Fibroblast of lung (primary cell): ENCODE measurements at regions not wholly inside any gene's neighbourhood (a gene's known extent, or its start where the extent isn't known, plus 50 kb on each side); places are given as distances from the start of the nearest gene placed in this dataset.

ENCODE experiments used
- EZH2 ChIP-seq: IDR thresholded peaks from 2 replicates; pipeline ENCODE4 v1.5.1; 2012; ENCODE audit warnings: low read length, control low read depth, mild to moderate bottlenecking; ENCODE audit errors: missing control alignments
- TF ChIP-seq, protein P1 (sequence below), 2 donors: IDR thresholded peaks in 1 of 2; conservative IDR thresholded peaks in 1 of 2; 1 replicate in 1 of 2; 2 replicates in 1 of 2; pipeline ENCODE4 v1.5.1; 2011 to 2012; ENCODE audit warnings: low read length in 2 of 2, control low read depth in 1 of 2, inconsistent platforms in 1 of 2, low read depth in 1 of 2, mild to moderate bottlenecking in 1 of 2

DNA sequence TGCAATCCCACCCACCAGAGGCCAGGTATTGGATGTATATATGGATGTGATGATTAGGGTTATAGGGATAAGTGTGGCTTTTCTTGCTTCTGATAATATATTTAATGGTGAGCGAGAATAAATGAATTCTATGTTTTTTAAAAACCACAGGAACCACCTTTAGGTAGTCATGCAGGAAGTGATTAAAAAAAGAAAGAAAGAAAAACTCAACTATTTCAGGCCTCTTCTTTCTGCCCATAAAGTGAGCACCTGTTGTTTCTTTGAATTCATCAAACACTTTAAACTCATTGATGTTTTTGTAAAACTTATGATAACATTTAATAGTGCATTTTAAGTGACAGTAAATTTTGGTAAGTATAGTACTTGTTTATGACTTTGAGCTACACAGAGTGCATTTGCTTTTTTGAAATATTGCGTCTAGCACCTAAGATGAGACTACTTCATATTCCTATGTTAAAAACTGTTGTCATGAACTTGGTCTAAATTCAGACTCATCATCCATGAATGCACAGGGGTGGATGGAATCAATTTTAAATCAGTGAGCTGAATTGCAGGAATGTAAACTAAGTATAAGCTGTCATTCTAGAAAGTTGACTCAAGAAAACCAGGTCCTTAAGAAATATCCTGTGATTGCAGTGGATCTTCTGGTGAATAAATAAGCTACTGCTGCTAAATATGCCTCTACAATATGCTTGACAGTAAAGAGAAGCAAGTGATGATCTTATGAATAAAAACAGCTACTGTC, 764.4 kb upstream of the NECTIN3 start:
- TF ChIP-seq EZH2, result no peak
- TF ChIP-seq, protein P1, sequence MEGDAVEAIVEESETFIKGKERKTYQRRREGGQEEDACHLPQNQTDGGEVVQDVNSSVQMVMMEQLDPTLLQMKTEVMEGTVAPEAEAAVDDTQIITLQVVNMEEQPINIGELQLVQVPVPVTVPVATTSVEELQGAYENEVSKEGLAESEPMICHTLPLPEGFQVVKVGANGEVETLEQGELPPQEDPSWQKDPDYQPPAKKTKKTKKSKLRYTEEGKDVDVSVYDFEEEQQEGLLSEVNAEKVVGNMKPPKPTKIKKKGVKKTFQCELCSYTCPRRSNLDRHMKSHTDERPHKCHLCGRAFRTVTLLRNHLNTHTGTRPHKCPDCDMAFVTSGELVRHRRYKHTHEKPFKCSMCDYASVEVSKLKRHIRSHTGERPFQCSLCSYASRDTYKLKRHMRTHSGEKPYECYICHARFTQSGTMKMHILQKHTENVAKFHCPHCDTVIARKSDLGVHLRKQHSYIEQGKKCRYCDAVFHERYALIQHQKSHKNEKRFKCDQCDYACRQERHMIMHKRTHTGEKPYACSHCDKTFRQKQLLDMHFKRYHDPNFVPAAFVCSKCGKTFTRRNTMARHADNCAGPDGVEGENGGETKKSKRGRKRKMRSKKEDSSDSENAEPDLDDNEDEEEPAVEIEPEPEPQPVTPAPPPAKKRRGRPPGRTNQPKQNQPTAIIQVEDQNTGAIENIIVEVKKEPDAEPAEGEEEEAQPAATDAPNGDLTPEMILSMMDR (conservative IDR thresholded peaks at IDR 0.05 in 1 of 2, IDR thresholded peaks at IDR 0.05 in 1 of 2; ENCODE audit: low read depth in 1 of 2, low read length in 2 of 2), result no peak
